ENCODE measurements at regions not wholly inside any gene's neighbourhood (a gene's known extent, or its start where the extent isn't known, plus 50 kb on each side); places are given as distances from the start of the nearest gene placed in this dataset.
"Not testable (repeated sequence)": the region's sequence is repeated elsewhere in the genome, so short reads cannot be mapped to it uniquely, and the experiment has no call there.

DNA sequence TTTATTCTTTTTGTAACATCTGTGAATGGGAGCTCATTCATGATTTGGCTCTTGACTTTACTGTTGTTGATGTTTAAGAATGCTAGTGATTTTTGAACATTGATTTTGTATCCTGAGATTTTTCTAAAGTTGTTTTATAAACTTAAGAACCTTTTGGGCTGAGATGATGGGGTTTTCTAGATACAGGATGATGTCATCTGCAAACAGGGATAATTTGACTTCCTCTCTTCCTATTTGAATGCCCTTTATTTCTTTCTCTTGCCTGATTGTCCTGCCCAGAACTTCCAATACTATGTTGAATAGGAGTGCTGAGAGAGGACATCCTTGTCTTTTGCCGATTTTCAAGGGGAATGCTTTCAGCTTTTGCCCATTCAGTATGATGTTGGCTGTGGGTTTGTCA lies 445.1 kb upstream of the CFAP20DC start:
- DNase-seq = not testable (repeated sequence)

- DNase-seq = no peak
These were observed 436.7 kb upstream of the CFAP20DC start for GRCh38 chr3:59486520-59486919.

DNA sequence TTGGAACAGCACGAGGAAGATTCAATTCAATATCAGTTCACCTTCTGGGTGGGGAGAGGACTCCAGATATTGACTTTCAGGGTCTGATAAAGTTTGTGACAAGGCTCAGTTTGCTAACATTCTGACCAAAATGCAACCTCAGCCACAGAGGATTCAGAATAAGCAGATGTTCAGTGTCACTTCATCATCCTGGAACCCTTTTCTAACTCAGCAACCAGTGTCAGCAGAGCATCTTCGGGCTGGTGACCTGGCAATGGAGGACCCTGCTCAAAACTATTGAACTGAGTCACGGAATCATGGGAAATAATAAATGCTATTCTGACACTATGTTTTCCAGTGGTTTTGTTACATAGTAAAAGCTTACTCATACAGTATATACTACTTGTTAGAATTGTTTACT lies 433.4 kb upstream of the CFAP20DC start:
- DNase-seq = no peak

GRCh38 chr3:59482684-59483083 lies 432.9 kb upstream of the CFAP20DC start:
- DNase-seq = no peak

DNA sequence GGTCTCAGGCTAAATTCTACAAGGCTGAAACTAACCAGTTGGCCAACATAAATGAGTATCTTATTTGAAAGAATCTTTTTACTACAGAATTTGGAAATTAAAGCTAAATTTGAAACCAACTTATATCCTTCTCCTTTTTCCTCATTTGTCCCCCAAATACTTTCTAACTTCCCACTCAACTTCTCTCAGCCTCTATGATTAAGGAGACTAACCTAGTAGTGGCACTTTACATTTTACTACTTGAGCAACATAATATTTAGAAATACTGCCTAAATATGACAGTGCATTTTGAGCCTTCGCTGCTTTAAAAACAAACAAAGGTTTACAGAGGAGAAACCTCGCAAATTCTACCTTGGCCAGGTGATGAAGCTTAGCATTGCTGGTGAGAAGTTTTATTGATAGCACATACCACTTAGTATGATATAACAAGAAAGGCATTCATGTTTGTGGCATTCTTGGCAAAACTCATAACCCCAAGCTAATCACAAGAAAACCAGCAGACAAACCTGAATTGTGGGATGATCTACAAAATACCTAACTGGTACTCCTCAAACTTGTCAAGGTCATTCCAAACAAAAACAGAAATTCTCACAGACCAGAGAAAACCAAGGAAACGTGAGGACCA lies 432.1 kb upstream of the CFAP20DC start:
- no peak for DNase-seq

DNA sequence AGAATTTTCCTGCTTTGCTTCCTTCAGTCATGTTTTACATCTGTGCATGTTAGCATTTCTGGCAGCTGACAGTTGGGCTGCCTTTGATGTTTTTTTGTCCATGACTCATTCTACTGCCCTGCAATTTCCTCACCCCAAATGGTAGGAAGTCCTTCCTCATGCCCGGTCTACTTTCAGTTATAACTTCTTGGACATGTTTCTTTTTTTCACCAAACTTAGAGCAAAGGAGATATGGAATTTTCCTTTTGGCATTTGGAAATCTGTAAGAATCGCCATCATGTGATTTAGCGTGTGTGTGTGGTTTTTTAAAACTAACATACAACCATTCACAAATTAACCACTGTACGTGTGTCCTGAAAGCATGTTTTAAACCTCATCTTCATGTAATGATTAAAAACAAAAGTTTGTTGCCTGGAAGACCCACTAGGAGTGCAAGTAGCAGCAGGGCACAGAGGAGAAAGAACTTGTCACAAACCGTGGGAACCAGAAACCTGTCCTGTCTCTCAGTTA lies 430.7 kb upstream of the CFAP20DC start:
- no peak for DNase-seq

- no peak for DNase-seq
These were observed 423.8 kb upstream of the CFAP20DC start for GRCh38 chr3:59473636-59474035.

DNA sequence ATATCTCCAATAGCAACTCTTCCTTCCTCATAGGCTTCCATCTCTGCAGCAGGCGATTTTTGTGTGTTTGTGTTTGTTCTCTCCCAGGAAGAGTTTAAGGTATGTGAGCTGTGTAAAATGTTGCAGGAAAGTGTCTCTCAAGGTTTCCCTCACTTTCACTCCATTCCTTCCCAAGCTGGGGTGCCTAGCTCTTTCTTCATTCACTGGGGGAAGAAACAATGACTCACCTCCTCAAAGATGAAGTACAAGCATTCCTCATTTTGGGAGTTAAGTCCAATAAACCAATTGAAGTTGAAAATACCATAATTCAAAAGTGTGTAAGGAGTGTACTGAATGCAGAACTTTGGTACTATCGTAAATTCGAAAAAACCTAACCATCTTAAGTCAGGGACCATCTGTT lies 422.7 kb upstream of the CFAP20DC start:
- no peak for DNase-seq

- DNase-seq = peak; percentile 16 to 26
These were observed 420.3 kb upstream of the CFAP20DC start for GRCh38 chr3:59469948-59470723.

DNA sequence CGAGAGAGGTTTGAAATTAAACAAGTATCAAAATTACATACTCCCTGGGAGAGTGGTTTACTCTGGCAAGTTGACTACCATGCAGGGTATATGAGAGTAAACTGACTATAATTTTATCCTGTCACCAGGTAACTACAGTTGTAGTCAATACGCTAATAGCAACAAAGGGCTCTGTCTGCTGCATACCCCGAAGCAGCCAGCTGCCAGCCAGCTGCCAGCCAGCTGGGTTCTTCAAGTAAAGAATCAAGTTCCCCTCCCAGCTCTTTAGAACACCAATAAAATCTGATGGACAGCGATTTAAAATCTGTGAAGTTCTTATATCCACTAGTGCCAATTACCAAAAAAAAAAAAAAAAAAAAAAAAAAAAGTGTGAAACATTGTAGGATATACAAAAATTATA lies 417.7 kb upstream of the CFAP20DC start:
- DNase-seq = no peak

DNA sequence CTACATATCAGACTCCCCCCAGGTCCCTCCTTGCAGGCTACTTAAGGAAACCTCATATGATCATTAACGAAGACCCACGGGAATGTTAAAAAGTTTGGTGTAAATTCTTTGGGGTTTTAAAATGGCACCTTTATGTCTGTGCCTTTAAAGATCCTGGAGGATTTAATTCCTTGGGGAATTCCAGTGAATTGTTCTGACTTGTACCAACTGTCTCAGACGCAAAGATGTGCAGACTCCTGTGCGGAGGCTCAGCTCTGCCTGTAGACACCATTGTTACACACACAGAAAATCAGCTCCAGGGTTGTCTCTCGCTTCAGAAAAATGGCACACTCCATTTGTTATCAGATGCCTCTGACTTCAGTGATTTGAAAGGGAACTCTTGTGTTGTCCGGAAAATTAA lies 414.4 kb upstream of the CFAP20DC start:
- no peak for DNase-seq

GRCh38 chr3:59463253-59463652 lies 413.4 kb upstream of the CFAP20DC start:
- no peak for DNase-seq

DNA sequence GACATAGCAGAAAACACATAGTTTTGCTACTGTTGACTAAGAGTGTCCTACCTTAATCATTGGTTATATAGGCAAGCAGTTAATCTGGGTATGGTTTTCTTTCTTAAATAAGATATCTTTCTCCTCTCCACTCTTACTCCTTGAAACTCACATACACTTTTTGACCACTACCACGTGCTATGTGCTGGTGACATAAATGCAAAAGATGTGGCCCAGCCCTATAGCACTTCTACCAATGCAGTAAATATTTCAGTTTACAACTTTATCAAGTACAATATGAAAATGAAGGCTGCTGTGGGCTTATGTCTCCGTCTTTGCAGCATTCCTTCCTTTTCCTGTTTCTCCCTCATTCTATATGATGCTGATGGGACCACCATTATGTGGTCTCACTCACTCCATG lies 410.2 kb upstream of the CFAP20DC start:
- no peak for DNase-seq

GRCh38 chr3:59456852-59457485 lies 407.1 kb upstream of the CFAP20DC start:
- DNase-seq = peak; percentile 28 to 32

- no peak for DNase-seq
These were observed 402.2 kb upstream of the CFAP20DC start for GRCh38 chr3:59451800-59452746.

DNA sequence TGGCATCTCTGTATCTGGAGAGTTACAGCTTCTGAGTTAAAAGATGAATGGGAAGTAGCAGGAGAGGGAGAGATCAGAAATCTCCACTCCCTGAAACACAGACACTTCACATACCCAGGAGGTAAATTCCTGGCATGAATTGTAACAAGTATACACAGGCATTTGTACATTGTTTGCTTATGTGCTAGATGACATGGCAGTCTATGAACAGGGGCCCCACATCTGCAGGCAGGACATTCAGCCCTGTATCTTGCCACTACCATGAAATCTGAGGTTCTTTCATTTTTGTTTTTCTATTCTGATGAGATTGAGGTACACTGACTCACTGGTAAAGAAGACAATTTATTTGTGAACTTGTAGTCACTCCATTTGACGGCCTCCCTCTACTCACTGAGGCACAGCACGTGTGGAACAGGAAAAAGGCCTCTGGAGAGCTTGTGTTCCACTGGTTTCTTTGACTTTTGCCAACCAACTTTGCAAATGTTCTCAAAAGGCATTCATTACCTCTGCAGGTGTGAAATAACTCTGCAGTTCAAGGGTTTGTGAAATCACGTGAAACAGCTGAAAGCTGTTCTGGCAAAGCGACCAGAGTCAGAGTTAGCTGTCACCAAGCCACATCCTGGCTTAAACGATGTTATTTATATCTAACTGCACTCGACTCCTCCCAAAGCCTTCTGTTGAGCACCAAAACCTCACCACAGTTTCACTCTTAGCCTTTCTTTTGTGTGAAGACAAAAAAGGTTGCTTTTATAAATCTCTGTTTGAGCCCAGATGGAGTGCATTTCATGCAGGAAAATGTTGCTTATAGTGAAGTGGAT lies 401.3 kb upstream of the CFAP20DC start:
- peak; percentile 30 to 35 for DNase-seq

- no peak for DNase-seq
These were observed 400.6 kb upstream of the CFAP20DC start for GRCh38 chr3:59450437-59450836.

- no peak for DNase-seq
These were observed 397.1 kb upstream of the CFAP20DC start for GRCh38 chr3:59446775-59447465.

GRCh38 chr3:59444676-59445075 lies 394.9 kb upstream of the CFAP20DC start:
- DNase-seq = no peak

GRCh38 chr3:59444294-59444671 lies 394.5 kb upstream of the CFAP20DC start:
- DNase-seq = no peak

- DNase-seq = no peak
These were observed 393.9 kb upstream of the CFAP20DC start for GRCh38 chr3:59443618-59444293.

Data from stimulated activated CD4-positive, alpha-beta T cell treated with anti-CD3 and anti-CD28 coated beads, Interleukin-2, amount 100 ng/mL, for 48 hours (primary cell).